Stimulated activated CD8-positive, alpha-beta memory T cell treated with anti-CD3 and anti-CD28 coated beads, Interleukin-7, amount 100 ng/mL, for 48 hours (primary cell): ENCODE measurements at regions not wholly inside any gene's neighbourhood (a gene's known extent, or its start where the extent isn't known, plus 50 kb on each side); places are given as distances from the start of the nearest gene placed in this dataset.
"Not testable (repeated sequence)": the region's sequence is repeated elsewhere in the genome, so short reads cannot be mapped to it uniquely, and the experiment has no call there.

Experiments used
- DNase-seq, 2 donors: peaks; one replicate each; pipeline ENCODE4 v3.0.0-alpha.2; 2020; ENCODE audit warnings: low read depth in 1 of 2; ENCODE audit errors: extremely low read depth in 1 of 2

GRCh38 chr10:83492004-83492403 lies 647.3 kb upstream of the GHITM start:
- no peak for DNase-seq

- no peak for DNase-seq
These were observed 626.6 kb upstream of the GHITM start for GRCh38 chr10:83512681-83513080.

- DNase-seq: no peak
These were observed 624.3 kb upstream of the GHITM start for GRCh38 chr10:83515001-83515400.

GRCh38 chr10:83516788-83517187 lies 622.5 kb upstream of the GHITM start:
- DNase-seq: no peak

- DNase-seq: no peak
These were observed 621.9 kb upstream of the GHITM start for GRCh38 chr10:83517456-83517855.

GRCh38 chr10:83518779-83519178 lies 620.5 kb upstream of the GHITM start:
- DNase-seq: no peak

GRCh38 chr10:83520386-83520785 lies 618.9 kb upstream of the GHITM start:
- not testable (repeated sequence) for DNase-seq

- no peak for DNase-seq
These were observed 616.9 kb upstream of the GHITM start for GRCh38 chr10:83522456-83522855.

GRCh38 chr10:83522881-83523386 lies 616.4 kb upstream of the GHITM start:
- no peak for DNase-seq

GRCh38 chr10:83527934-83528333 lies 611.4 kb upstream of the GHITM start:
- DNase-seq: no peak

- no peak for DNase-seq
These were observed 606.0 kb upstream of the GHITM start for GRCh38 chr10:83533290-83533689.

GRCh38 chr10:83536426-83536825 lies 602.9 kb upstream of the GHITM start:
- no peak for DNase-seq

GRCh38 chr10:83538047-83538446 lies 601.3 kb upstream of the GHITM start:
- no peak for DNase-seq

- no peak for DNase-seq
These were observed 599.6 kb upstream of the GHITM start for GRCh38 chr10:83539528-83540308.

- no peak for DNase-seq
These were observed 598.3 kb upstream of the GHITM start for GRCh38 chr10:83541046-83541445.

- no peak for DNase-seq
These were observed 596.4 kb upstream of the GHITM start for GRCh38 chr10:83542774-83543411.

- no peak for DNase-seq
These were observed 595.4 kb upstream of the GHITM start for GRCh38 chr10:83543691-83544462.

- no peak for DNase-seq
These were observed 593.4 kb upstream of the GHITM start for GRCh38 chr10:83545901-83546391.

- DNase-seq: not testable (repeated sequence)
These were observed 588.1 kb upstream of the GHITM start for GRCh38 chr10:83551190-83551589.

GRCh38 chr10:83553366-83553765 lies 585.9 kb upstream of the GHITM start:
- no peak for DNase-seq

GRCh38 chr10:83555264-83555663 lies 584.0 kb upstream of the GHITM start:
- DNase-seq: no peak
